ENCODE measurements at regions not wholly inside any gene's neighbourhood (a gene's known extent, or its start where the extent isn't known, plus 50 kb on each side); places are given as distances from the start of the nearest gene placed in this dataset.

GRCh38 chr2:377414-377813, 89.5 kb upstream of the ALKAL2 start:
- no peak for TF ChIP-seq TEAD4 (IDR thresholded peaks at IDR 0.05; ENCODE audit: low read depth, low read length)
- TF ChIP-seq CTCF (IDR thresholded peaks at IDR 0.05; ENCODE audit: control extremely low read depth in 1 of 3, insufficient read depth in 1 of 3, low read depth in 1 of 3, low read length in 3 of 3) = no peak
- TF ChIP-seq ZNF274 (IDR thresholded peaks at IDR 0.05; ENCODE audit: borderline replicate concordance, extremely low read depth, low read length) = no peak
- TF ChIP-seq JUN (IDR thresholded peaks at IDR 0.05; ENCODE audit: low read depth, low read length) = no peak
- TF ChIP-seq POLR2A (IDR thresholded peaks at IDR 0.05; ENCODE audit: control extremely low read depth in 1 of 2, low read depth in 2 of 2, low read length in 2 of 2) = no peak
- TF ChIP-seq TBP (IDR thresholded peaks at IDR 0.05; ENCODE audit: low read depth, low read length) = no peak
- TF ChIP-seq SIN3A (conservative IDR thresholded peaks at IDR 0.05 in 1 of 2, IDR thresholded peaks at IDR 0.05 in 1 of 2; ENCODE audit: low read depth in 1 of 2, low read length in 2 of 2) = no peak
- no peak for TF ChIP-seq SRF (IDR thresholded peaks at IDR 0.05; ENCODE audit: low read depth, low read length)
- TF ChIP-seq RAD21 (IDR thresholded peaks at IDR 0.05 in 1 of 2, conservative IDR thresholded peaks at IDR 0.05 in 1 of 2; ENCODE audit: low read depth in 2 of 2, low read length in 2 of 2) = no peak
- no peak for TF ChIP-seq RBBP5 (IDR thresholded peaks at IDR 0.05; ENCODE audit: borderline replicate concordance, low read depth, low read length)
- TF ChIP-seq HDAC2 (IDR thresholded peaks at IDR 0.05; ENCODE audit: borderline replicate concordance in 1 of 2, low read depth in 2 of 2, low read length in 2 of 2) = no peak
- no peak for TF ChIP-seq EP300 (IDR thresholded peaks at IDR 0.05; ENCODE audit: borderline replicate concordance in 1 of 2, low read depth in 2 of 2, low read length in 2 of 2)
